Left ventricle myocardium inferior (tissue), 1 donor: ENCODE measurements at regions not wholly inside any gene's neighbourhood (a gene's known extent, or its start where the extent isn't known, plus 50 kb on each side); places are given as distances from the start of the nearest gene placed in this dataset.

Experiments
- DNase-seq: peaks from one replicate; pipeline ENCODE4 v3.0.0-alpha.2; 2020
- H3K27ac ChIP-seq: fragments of 200-600 bp; replicated peaks from 2 replicates; pipeline ENCODE4 v1.8.0; 2021
- H3K27me3 ChIP-seq: fragments of 200-600 bp; 2 replicates; pipeline ENCODE4 v1.8.0; 2021; ENCODE audit warnings: low read depth
- H3K36me3 ChIP-seq: fragments of 200-600 bp; 2 replicates; pipeline ENCODE4 v1.8.0; 2021
- H3K4me1 ChIP-seq: fragments of 200-600 bp; 2 replicates; pipeline ENCODE4 v1.8.0; 2021
- H3K4me3 ChIP-seq: fragments of 200-600 bp; 2 replicates; pipeline ENCODE4 v1.8.0; 2021; ENCODE audit warnings: mild to moderate bottlenecking, moderate library complexity
- H3K9me3 ChIP-seq: fragments of 200-600 bp; replicated peaks from 2 replicates; pipeline ENCODE4 v1.8.0; 2021
- intact Hi-C: fragments of 100-400 bp; cut with micrococcal nuclease; formaldehyde crosslinking; loops from one replicate; pipeline ENCODE4 v1.11.0; 2022
- TF ChIP-seq, protein P1 (sequence below): fragments of 200-600 bp; IDR thresholded peaks from 2 replicates; pipeline ENCODE4 v1.8.0; 2021; ENCODE audit warnings: antibody characterized with exemption, mild to moderate bottlenecking, borderline replicate concordance
- donor health status: DM: no; HTN: yes; CAD: no; lungs with severe emphysema.

DNA sequence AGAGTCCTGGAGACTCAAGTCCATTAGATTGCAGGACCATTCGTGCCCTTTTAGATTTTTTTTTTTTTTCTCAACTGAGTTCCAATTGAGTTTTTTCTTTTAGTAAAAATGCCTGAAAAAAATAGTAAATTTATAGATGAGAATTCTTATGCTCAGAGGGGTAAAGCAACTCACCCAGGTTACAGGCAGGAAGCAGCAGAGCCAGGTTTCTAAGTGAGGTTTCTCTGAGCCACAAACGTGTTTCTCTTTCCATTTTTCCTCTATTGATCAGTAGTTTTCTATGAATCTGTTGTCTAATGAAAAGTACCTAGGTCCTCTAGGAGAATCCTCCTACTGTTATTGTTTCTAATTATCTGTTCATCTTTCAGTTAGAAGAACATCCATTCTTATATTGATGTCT, 66.4 kb upstream of the C12orf71 start:
- Histone ChIP-seq H3K27me3 (no peaks in the 10 kb centered on the region), H3K4me3 (no peak overlapping the region), H3K9me3 (no peaks in the 10 kb centered on the region), H3K36me3 (no peaks in the 10 kb centered on the region), H3K27ac (no peak overlapping the region), H3K4me1 (peaks cover 6% of the 10 kb centered on the region)
- intact Hi-C loops, result no loop called here
- no peak for DNase-seq
- TF ChIP-seq, protein P1, sequence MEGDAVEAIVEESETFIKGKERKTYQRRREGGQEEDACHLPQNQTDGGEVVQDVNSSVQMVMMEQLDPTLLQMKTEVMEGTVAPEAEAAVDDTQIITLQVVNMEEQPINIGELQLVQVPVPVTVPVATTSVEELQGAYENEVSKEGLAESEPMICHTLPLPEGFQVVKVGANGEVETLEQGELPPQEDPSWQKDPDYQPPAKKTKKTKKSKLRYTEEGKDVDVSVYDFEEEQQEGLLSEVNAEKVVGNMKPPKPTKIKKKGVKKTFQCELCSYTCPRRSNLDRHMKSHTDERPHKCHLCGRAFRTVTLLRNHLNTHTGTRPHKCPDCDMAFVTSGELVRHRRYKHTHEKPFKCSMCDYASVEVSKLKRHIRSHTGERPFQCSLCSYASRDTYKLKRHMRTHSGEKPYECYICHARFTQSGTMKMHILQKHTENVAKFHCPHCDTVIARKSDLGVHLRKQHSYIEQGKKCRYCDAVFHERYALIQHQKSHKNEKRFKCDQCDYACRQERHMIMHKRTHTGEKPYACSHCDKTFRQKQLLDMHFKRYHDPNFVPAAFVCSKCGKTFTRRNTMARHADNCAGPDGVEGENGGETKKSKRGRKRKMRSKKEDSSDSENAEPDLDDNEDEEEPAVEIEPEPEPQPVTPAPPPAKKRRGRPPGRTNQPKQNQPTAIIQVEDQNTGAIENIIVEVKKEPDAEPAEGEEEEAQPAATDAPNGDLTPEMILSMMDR, result no peak

DNA sequence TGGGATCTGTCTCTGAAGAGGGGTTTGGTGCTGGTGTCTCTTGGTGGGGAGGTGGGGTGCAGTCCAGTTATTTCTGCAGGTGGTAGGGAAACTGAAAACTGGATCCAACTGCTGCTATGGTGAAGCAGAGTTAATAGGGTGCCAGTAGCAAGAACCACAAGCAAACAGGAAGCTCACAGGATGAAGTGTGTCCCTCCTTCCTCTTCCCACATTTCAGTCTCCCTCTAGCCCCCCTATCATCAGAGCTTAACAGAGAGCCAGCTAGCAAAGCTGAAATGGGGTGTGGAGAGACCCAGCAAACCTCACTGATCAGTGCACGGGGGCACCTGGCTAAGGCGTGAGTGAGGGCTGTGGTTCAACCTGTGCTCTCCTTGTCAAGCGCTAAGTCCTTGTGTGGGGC, 69.1 kb upstream of the C12orf71 start:
- intact Hi-C loops, result no loop called here
- H3K36me3 ChIP-seq, result no peaks in the 10 kb centered on the region
- H3K4me1 ChIP-seq, result no peaks in the 10 kb centered on the region
- DNase-seq, result no peak
- no peaks in the 10 kb centered on the region for H3K27me3 ChIP-seq
- no peaks in the 10 kb centered on the region for H3K9me3 ChIP-seq
- H3K4me3 ChIP-seq, result no peak overlapping the region
- no peak overlapping the region for H3K27ac ChIP-seq
- TF ChIP-seq, protein P1, result no peak

DNA sequence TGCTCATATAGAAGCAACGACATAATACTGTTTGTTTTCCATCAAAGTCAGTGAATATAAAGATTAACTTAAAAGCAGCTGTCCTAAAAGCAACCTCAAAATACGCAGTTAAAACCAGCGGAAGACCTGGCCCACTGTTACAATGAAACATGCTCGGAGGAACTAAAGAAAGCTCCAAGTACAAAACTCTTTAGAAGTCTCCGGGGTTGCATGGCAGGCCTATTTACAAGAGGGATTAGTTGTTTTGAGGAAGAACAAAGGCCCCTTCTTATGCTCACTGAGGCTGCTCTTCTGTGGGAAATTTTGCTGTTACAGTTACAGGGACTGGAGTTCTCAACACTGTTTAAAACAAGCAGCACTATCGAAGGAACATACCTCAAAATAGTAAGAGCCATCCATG, 75.9 kb upstream of the C12orf71 start:
- no peak for DNase-seq
- Histone ChIP-seq H3K27me3 (no peaks in the 10 kb centered on the region), H3K4me3 (no peak overlapping the region), H3K4me1 (no peaks in the 10 kb centered on the region), H3K9me3 (peaks cover 3% of the 10 kb centered on the region), H3K36me3 (no peaks in the 10 kb centered on the region), H3K27ac (no peak overlapping the region)
- TF ChIP-seq, protein P1, result no peak
- intact Hi-C loops, result no loop called here

DNA sequence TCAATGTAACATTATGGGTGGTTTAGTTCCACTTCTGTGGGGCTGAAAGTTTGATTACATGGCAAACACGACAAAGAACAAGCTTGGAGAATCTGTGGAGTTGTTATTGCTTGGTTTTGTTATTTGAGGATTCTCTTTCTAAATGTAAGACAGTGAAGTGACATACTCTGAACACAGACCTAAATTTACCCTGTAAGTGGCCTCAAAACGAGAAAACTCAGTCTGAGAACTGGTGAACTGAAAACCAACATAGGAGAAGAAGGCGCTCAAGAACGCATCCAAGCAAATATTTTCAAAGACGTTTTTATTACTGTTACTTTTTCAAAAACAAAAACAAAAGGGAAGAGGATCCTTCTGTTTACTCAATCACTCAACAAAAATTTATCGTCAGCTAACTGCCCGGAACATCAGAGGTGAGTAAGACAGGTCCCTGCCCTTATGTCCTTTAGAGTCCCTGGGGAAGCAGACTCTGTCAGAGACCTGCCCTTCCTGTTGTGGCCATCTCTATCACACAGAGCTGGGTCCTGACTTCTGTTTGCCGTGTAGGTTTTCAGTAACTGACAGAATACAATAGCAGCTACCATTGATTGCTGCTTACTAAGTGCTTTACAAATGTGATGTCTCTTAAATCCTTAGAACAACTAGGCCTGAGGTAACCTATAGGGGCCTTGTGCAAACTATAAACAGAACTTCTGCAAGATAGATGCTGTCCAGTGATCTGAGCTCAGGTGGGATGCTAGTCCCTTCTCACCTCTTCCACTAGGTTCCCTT, 79.3 kb upstream of the C12orf71 start:
- DNase-seq, result no peak
- no peak overlapping the region for H3K27ac ChIP-seq
- H3K36me3 ChIP-seq, result no peaks in the 10 kb centered on the region
- intact Hi-C loops, result no loop called here
- TF ChIP-seq, protein P1, result no peak
- no peaks in the 10 kb centered on the region for H3K27me3 ChIP-seq
- H3K4me1 ChIP-seq, result no peaks in the 10 kb centered on the region
- no peak overlapping the region for H3K4me3 ChIP-seq
- peaks cover 11% of the 10 kb centered on the region for H3K9me3 ChIP-seq

DNA sequence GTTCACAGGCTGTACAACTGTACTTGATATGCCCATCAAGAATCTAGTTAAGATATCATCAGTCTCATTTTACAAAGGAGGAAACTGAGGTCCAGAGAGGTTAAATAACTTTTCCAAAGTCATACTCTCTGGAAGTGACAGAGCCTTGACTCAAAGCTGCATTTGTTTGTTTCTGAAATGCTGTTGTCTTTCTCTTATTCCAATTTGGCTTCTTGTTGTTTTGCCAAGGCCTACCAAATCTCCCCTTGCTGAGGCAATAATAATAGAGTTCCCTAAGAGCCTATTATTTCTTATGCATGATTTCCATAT, 79.8 kb upstream of the C12orf71 start:
- Histone ChIP-seq H3K27me3 (no peaks in the 10 kb centered on the region), H3K27ac (no peak overlapping the region), H3K4me3 (no peak overlapping the region), H3K4me1 (no peaks in the 10 kb centered on the region), H3K9me3 (peaks cover 16% of the 10 kb centered on the region), H3K36me3 (no peaks in the 10 kb centered on the region)
- intact Hi-C loops, result no loop called here
- TF ChIP-seq, protein P1, result no peak
- DNase-seq, result no peak
